HEK293T (cell line): ENCODE measurements at regions not wholly inside any gene's neighbourhood (a gene's known extent, or its start where the extent isn't known, plus 50 kb on each side); places are given as distances from the start of the nearest gene placed in this dataset.

ENCODE experiments used
- ARNT ChIP-seq: fragments of 450-650 bp; IDR thresholded peaks from 2 replicates; pipeline ENCODE4 v1.6.1; 2017; ENCODE audit warnings: mild to moderate bottlenecking
- ELF4 ChIP-seq: fragments of 450-650 bp; IDR thresholded peaks from 2 replicates; pipeline ENCODE4 v1.6.1; 2017; ENCODE audit warnings: antibody characterized with exemption
- FOXA1 ChIP-seq: fragments of 450-650 bp; IDR thresholded peaks from 2 replicates; pipeline ENCODE4 v1.6.1; 2016; ENCODE audit warnings: mild to moderate bottlenecking
- HDGF ChIP-seq: fragments of 450-650 bp; IDR thresholded peaks from 2 replicates; pipeline ENCODE4 v1.6.1; 2017; ENCODE audit warnings: antibody characterized with exemption, borderline replicate concordance
- L3MBTL2 ChIP-seq: fragments of 450-650 bp; conservative IDR thresholded peaks from 2 replicates; pipeline ENCODE4 v1.6.1; 2016; ENCODE audit warnings: mild to moderate bottlenecking
- SUZ12 ChIP-seq: fragments of 450-650 bp; IDR thresholded peaks from 2 replicates; pipeline ENCODE4 v1.6.1; 2016; ENCODE audit warnings: mild to moderate bottlenecking
- TARDBP ChIP-seq: fragments of 450-650 bp; IDR thresholded peaks from 2 replicates; pipeline ENCODE4 v1.6.1; 2016
- TF ChIP-seq, protein P1 (sequence below): fragments of 450-650 bp; IDR thresholded peaks from 2 replicates; pipeline ENCODE4 v1.6.1; 2016

DNA sequence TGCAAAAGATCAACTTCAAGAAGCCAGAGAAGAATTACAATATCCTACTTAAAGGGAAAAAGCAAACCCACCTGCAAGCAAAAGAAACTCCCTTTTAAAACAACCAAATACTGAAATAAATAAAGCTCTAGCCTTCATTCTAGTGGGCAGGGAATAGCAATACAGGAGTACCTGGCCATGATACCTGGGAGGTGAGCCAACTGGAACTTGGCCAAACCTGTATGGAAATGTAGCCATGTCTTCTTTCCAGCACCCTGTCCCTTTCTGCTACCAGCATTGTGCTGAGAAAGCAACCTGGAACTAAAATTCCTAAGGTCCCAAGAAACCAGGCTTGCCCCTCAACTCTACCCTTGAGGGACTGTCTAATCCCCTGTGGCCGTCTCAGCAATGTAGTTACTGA, 530.0 kb downstream of the EPHB1 start:
- TF ChIP-seq SUZ12 (no peak), TARDBP (no peak), ARNT (no peak), ELF4 (no peak), L3MBTL2 (no peak), HDGF (no peak), FOXA1 (no peak)
- TF ChIP-seq, protein P1, sequence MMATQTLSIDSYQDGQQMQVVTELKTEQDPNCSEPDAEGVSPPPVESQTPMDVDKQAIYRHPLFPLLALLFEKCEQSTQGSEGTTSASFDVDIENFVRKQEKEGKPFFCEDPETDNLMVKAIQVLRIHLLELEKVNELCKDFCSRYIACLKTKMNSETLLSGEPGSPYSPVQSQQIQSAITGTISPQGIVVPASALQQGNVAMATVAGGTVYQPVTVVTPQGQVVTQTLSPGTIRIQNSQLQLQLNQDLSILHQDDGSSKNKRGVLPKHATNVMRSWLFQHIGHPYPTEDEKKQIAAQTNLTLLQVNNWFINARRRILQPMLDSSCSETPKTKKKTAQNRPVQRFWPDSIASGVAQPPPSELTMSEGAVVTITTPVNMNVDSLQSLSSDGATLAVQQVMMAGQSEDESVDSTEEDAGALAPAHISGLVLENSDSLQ, result no peak
